GM21528 (cell line): ENCODE measurements at regions not wholly inside any gene's neighbourhood (a gene's known extent, or its start where the extent isn't known, plus 50 kb on each side); places are given as distances from the start of the nearest gene placed in this dataset.
"Not testable (repeated sequence)": the region's sequence is repeated elsewhere in the genome, so short reads cannot be mapped to it uniquely, and the experiment has no call there.

Experiments
- ATAC-seq: cut with Tn5 transposase; IDR thresholded peaks from one replicate; pipeline ENCODE4 v1.9.1; 2021; ENCODE audit warnings: mild to moderate bottlenecking, moderate library complexity; ENCODE audit not compliant: unreplicated experiment, low FRiP score

DNA sequence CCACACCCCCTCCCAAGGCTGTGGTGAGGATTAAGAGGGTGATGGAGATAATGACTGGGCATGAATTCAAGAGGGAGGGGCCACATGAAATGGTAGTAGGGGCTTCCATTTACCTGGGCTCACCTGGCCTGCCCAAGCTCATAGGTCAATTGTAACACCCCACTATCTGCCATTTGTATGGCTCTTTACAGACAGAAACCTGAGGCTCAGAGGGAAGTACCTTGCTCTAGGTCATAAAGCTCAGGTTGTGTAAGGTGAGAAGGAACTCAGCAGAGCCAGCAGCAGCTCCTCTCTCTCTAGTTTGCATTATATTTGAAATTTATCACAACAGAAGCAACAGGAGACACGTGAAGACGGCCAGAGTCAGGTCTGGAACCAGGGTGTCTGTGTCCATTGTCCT is 133.4 kb upstream of the ALDH1B1 start:
- no peak for ATAC-seq

DNA sequence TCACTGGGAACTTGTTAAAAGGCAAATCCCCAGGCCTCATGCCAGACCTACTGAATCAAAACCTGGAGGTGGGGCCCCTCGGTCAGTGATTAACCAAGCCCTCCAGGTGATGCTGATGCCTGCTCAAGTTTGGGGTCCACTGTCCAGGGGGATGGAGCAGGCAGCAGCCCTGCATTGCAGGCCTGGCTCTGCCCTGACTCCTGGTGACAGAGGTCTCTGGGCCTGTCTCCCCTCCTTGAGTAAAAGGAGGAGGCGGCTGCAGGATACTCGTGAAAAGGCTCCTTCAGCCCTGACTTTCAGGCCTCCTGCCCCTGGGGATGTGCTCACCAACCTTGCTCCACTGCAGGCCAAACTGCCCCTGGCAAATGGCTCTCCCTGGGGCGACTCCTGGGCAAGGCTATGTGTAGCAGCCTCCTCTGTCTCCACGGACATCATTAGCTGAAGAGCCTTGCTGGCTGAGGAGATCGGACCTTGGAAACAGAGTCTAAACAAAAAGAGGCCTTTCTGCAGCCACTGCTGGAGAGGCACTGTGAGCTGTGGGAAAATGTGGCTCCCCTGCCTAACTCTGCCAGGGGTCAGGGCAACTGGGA is 134.8 kb upstream of the ALDH1B1 start:
- no peak for ATAC-seq

DNA sequence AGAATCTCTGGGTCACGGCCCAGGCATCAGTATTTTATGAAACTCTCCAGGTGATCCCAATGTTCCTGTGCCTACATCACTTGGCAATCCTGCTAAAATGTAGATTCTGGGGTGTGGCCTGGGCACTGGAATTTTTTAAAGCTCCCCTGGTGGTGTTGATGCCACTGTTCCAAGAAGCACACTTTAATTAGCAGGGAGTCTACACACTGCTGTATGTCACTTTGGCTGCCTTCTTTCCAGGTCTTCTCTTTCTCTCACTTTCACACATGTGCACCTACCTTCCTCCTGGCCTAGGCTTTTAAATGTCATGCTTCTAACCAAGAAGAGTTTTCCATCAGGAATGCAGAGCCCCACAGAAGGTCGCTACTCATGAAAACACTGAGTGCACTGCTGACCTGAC is 136.0 kb upstream of the ALDH1B1 start:
- ATAC-seq, result no peak

DNA sequence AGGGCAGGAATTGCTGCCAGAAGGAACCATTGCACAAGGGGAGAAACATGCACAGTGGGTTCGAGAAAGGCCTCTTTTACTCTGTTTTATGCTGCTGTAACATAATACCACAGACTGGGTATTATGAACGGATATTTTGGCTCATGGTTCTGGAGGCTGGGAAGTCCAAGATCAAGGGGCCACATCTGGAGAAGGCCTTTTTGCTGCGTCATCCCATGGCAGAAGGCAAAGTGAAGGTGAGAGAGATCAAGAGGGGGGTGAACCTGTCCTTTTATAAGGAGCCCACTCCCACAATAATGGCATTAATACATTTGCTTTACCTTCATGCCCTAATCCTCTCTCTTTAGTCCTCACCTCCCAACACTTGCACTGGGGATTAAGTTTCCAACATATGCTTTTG is 136.9 kb upstream of the ALDH1B1 start:
- no peak for ATAC-seq

DNA sequence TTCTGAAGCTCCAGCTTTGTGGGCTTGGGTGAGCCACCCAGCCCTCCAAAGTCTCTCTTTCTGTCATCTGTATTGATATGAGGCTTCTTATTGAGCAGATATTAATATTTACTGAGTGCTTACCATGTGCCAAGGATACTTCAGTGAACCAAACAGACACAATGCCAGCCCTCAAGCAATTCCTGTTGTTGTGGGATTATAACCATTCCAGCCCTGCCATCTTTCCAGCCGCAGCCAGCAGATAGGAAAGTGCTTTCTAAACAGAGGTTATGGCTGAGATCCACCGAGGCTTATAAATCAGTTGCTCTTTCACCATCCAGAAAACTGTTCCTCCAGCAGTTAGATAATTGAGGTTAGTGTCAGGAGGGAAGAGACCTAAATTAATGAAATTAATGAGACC is 137.7 kb upstream of the ALDH1B1 start:
- ATAC-seq, result no peak

DNA sequence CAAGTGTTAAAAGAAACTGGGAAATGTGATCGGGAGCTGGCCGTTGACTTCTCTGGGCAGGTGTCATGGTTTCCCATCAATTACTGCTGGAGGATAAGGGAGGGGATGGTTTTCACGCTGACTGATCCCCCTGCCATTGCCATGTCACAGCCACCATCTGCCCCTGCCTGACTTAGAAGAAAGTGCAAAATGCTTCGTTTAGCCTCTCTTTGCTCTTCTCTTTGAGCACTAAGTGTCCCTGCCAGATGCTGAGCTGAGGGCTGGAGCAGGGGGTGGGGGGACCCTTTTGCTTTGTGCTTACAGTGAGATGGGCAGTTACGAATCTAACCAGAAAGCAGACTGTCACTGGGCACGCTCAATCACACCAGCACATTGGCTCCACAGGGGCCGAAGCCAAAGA is 138.4 kb upstream of the ALDH1B1 start:
- ATAC-seq, result no peak

DNA sequence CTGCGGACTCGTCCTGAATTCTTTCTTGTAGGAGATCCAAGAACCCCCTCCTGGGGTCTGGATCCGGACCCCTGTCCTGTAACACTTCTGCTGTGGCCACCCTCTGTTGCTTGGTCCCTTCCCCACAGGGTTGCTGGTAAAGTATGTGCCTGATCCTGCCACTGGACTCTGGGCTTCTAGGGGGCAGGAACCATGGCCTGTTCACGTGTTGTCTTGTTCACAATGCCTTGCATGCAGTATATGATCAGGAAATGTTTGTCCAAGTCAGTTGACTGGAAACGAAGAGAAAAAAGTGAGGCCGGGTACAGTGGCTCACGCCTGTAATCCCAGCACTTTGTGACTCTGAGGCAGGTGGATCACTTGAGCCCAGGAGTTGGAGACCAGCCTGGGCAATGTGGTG is 139.3 kb upstream of the ALDH1B1 start:
- no peak for ATAC-seq

DNA sequence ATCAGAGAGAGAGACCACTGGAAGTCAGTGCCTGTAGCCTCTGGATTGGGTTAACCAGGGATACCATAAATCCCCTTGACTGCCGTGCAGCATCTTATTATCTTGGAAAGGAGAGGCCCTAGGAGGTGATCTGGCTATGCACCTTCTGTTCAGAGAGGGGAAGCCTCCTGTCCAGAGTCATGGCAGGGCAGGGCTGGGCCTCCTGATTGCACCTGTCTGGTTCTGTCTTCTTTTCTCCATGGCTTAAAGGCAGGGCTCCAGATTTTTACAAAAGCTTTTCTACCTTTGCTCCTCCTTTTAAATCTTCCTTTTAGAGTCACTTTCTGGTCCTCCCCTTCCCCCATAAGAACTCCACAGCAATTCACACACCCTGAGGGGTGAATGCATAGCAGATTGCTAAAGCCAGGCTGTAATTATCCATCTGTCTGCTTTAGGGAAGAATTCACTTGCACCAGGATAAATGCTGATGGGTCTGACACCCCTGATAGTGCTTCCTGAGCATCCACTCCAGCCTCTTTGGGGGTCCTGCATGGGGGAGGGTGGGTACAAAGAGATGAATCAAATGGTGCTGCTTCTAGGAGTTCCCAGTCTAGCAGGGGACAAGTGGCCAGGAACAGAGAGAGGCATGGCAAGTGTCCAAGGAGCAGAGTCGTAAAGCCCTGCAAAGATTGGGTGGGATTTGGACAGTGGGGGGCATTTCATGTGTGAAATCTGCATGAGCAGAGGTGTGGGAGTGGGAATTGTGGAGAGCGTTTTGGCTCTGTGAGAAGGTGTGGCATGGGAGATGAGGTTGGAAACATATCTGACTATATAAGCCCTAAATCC is 141.3 kb upstream of the ALDH1B1 start:
- no peak for ATAC-seq

DNA sequence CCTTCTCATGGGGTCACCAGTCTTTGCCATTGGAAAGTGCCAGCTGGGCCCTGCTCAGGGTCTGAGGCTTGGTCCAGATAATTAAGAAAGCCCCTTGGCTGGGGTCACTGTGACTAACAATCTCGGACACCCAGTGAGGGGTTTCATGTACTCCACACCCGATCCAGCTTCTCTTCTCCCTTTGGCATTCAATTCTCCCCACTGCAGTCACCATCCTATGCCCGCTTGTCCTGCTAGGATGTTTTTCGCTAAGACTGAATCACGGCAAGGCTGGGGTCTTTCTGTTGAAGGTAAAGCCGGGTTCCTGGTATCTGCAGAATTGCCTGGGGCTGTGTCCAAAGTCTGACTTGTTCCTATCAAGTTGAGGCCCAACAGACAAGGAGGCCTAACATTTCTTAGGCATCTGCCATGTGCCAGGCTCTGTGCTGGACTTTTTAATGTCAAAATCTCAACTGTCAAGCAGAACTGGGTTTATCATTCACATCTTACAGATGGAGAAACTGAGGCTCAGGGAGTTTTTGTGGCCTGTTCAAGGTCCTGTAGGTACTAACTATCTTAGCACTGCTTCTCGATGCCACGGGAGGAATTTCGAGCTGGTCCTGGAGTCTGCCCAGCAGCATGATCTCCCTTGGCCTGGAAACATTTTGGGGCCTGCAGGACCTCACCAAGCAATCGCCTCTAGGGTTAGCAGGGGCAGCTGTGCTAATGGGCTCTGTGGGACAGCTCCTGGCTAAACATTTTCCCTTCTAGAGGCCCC is 142.0 kb upstream of the ALDH1B1 start:
- no peak for ATAC-seq

DNA sequence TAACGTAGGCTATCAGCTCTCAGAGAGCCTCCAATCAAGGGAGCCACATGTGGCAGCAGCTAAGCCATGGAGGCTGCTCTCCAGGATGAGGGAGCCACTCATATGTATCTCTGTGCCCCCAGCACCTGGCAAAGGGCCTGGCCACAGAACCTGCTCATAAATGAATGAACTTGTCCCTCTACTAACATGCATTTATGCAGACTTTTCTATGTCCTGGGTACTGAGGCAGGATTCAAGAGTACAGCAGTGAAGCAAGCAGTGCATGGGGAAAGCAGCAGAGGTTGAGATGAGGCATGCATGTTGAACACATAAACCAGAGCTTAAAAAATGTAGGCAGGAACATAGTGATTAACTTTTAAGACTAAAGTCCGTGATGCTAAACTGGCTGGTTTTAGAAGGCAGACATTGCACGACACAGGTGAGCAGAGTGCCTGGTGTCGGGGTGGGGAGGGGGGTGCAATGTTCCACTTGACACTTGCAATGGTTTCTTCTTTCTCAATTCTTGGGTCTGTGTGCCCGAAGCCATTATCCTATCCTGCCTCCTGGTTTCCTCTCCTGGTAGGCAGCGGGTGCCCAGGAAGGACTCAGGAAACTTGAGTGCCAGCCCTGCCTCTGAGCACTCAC is 142.8 kb upstream of the ALDH1B1 start:
- no peak for ATAC-seq

DNA sequence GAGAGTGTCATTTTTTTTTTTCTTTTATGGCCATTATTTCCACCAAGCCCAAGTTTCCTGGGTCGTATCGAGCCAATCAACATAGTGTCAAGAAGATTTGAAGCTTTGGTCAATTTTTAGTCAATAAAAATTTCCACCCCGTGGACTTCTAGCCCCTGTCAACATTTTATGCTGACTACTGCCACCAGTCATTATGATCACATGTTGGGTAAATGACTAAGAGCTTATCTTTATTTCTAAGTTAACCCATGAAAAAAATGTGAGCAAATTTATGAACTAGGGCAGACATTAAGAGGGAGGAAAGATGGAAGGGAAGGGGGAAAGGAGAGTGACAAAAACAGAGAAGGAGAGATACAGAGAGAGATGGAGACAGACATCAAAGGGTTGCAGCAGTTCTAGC is 143.5 kb upstream of the ALDH1B1 start:
- ATAC-seq, result no peak

DNA sequence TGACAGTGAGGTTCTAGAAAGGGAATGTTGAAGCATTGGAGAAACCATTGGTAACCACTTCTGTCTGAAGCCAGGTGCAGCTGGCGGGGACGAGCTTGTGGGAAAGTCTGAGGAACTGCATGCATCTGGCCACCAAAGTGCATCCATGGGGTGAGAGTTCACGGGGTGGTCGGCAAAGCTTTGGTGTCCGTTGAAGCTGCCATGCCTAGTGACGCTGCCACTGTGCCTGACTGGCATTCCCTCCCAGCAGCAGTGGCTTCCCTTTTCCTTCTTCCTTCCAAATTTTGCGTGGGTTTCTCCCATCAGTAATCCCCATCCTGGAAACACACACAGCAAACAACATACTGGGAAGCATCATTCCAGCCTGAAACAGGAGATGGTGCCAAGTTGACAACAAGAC is 145.7 kb upstream of the ALDH1B1 start:
- no peak for ATAC-seq

DNA sequence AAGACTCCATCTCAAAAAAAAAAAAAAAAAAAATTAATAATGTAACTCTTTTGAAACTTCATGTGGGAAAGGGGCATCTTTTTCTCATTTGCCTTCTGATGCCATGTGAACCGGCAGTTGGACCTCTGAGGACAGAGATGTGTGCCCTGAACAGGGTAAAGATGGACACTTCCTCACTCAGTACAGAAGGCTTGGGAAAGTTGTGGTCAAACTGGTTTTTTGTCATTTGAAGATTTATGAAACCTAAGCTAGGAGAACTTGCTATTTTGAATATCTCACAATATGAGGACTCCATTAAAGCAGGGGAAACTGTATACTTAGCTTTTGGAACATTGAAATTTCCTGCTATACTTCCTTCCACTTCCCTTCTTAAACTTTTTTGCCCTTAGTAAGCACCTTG is 147.5 kb upstream of the ALDH1B1 start:
- no peak for ATAC-seq

DNA sequence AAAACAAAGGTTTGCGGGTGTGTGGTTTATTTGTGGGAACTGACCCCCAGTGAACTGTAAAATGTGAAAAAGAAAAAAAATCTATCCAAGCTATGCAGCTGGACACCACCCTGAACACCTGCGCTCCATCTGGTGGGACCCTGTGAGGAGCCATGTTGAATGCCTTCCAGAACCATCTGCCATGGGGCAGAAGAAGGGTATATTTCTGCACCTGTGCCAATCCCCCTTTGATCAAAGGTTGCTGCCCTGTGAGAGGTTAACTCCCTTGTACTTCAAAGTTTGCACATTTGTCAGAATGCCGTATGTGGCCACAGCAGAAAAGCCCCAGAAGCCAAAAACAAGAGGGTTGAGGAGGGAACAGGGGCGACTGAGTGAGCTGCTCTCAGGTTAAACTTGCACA is 148.5 kb upstream of the ALDH1B1 start:
- no peak for ATAC-seq

DNA sequence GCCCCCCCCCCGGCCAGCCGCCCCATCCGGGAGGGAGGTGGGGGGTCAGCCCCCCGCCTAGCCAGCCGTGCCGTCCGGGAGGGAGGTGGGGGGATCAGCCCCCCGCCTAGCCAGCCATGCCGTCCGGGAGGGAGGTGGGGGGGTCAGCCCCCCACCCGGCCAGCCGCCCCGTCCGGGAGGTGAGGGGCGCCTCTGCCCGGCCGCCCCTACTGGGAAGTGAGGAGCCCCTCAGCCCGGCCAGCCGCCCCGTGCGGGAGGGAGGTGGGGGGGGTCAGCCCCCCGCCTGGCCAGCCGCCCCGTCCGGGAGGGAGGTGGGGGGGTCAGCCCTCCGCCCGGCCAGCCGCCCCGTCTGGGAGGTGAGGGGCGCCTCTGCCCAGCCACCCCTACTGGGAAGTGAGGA is 150.4 kb upstream of the ALDH1B1 start:
- ATAC-seq, result not testable (repeated sequence)

DNA sequence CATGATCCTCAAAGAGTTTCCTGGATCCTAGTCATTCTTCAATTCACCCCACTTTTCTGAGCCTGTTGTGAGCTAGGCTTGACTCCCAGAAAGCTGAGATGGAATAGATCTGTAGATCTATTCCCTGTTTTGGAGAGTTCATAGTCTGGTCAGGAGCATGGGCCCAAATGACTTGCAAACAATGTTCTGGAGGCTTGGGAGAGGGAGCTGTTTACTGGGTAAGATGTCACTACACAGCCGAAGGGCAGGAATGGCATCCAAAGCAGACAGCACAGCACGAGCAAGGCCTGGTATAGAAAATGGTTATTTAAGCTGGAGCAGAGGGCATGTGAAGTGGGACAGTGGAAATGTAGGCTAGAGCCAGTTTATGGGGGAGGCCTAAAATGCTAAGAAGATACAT is 152.5 kb upstream of the ALDH1B1 start:
- ATAC-seq, result no peak

DNA sequence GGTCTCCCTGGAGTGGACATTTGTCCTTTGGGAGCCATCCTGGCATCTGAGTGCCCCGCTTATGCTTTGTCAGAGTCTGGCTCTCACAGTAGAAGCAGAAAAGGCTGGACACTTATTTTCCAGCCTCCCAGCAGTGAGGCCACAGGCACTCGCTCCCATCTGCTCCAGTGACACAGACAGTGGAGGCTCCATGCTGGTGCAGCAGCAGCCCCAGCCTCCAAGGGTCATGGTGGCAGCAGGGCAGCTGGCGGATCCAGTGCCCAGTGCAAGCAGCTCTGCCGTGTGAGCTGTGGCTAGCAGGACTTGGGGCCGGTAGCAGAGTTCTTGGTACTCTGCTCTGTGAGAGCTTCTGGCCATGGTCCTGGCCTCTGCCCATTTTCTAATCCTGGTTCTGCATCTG is 157.3 kb upstream of the ALDH1B1 start:
- no peak for ATAC-seq

DNA sequence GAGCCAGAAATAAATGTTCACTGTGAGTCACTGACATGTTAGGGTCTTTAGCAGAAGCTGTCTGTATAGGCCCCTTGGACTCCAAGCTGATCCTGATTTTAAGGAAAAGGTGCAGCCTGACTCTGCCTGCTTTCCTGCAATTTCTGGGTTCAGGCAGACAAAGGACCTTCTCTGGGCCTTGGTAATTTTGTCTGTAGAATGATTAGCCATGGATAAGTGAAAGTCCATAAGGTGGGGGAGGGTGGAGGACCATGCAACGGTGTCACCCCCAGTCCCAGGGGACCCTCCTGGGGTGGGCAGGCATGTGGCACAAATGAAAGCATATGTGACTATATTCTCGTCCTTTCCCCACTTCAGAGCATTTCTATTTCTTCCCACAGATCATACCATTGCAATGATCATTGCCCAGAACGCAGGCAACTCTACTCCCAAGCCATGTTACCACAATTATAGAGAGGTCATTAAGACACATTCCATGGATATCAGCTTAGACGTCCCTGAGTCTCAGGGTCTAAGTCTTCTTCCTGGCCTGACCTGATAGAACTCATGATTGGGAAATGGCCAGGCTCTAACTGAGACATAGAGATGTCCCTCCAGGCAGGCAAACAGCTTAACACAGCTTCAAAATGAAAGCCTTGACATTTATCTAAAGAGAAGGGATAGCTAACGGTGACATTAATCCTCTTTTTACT is 157.9 kb upstream of the ALDH1B1 start:
- no peak for ATAC-seq

DNA sequence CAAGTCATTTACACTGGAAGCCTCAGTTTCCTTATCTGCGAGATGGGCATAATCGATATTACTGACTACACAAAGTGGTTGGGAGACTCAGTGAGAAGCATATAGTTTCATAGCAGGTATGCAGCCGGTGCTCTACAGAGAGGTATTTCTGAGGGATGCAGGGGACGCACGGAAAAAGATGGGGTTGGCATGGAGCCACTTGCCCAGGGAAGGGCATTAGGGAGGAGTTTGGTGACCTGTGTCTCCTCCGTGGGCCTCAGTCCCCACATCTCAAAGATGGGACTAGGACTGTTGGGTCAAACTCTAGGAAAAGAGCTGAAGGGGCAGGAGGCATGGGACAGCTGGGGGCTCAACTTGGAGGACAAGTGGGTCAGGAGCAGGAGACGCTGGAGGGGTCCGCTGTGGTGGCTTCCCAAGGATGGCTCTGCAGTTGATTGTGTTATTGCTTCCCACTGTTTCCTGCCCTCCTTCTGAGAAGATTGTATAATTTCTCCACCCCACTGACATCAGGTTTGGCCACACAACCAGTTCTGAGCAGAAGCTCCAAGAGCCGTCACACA is 158.6 kb upstream of the ALDH1B1 start:
- ATAC-seq, result no peak

DNA sequence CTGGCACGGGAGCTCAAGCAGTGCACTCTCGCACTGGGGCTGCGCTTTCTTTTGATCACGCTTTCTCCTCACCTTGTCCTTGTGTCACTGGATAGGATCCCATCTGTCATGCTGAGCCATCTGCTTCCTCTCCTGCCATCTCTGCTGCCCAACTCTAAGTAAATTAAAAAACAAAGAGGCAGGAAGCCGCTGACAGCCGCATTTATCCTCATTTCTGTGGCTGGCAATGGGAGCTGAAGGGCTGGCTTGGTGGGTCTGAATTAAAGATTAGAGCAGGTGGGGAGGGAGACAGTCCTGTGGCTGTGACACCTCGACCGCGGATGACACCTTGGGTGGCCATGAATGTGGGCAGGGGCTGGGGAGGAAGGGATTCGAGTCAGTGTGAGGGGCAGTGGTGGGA is 159.2 kb upstream of the ALDH1B1 start:
- ATAC-seq, result no peak
